ENCODE measurements at regions not wholly inside any gene's neighbourhood (a gene's known extent, or its start where the extent isn't known, plus 50 kb on each side); places are given as distances from the start of the nearest gene placed in this dataset.

DNA sequence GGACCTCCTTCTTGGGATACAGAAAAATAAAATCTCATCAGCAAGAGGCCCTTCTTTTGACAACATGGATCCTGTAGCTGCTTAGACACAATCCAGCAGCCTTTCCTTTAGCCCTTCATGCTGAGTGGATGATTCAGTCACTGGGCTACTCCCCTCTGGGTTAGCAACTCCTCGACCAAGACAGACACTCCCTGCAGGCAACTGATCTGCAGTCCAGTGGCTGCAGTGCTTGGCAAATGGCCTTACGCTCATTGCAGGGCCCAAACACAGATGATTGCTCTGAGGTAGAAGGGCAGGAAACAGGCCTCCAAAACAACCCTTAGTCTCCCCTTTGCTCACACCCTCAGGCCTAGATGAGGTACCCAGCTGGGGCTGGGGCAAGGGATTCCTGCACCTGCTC, 73.2 kb upstream of the OPCML start:
- H3K4me3 Mint-ChIP-seq: no peak overlapping the region
- TF ChIP-seq, protein P1, sequence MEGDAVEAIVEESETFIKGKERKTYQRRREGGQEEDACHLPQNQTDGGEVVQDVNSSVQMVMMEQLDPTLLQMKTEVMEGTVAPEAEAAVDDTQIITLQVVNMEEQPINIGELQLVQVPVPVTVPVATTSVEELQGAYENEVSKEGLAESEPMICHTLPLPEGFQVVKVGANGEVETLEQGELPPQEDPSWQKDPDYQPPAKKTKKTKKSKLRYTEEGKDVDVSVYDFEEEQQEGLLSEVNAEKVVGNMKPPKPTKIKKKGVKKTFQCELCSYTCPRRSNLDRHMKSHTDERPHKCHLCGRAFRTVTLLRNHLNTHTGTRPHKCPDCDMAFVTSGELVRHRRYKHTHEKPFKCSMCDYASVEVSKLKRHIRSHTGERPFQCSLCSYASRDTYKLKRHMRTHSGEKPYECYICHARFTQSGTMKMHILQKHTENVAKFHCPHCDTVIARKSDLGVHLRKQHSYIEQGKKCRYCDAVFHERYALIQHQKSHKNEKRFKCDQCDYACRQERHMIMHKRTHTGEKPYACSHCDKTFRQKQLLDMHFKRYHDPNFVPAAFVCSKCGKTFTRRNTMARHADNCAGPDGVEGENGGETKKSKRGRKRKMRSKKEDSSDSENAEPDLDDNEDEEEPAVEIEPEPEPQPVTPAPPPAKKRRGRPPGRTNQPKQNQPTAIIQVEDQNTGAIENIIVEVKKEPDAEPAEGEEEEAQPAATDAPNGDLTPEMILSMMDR (conservative IDR thresholded peaks at IDR 0.05): no peak
- peaks cover 19% of the 10 kb centered on the region for H3K27me3 Mint-ChIP-seq

DNA sequence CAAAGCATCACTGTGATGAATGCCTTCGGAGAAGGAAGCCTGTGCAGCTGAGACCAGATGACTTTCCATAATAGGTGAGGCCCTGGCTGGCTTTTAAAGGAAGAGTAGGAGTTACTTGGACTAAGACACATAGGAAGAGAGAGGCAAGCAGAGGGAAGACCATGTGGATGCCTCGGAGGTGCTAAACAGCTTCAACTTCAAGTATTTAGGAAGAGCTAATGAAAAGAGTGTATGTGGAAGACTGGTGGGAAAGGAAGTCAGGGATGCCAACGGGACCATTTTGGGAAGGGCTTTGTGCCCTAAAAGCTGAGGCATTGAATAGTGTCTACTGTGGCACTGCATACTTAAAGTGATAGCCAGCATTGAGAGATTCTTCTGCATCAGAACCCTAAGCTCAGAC, 69.3 kb upstream of the OPCML start:
- no peak overlapping the region for H3K4me3 Mint-ChIP-seq
- no peaks in the 10 kb centered on the region for H3K36me3 Mint-ChIP-seq
- peaks cover 22% of the 10 kb centered on the region for H3K27me3 Mint-ChIP-seq
- H3K27ac Mint-ChIP-seq: no peak overlapping the region
- no peaks in the 10 kb centered on the region for H3K9me3 Mint-ChIP-seq
- DNase-seq (ENCODE audit: extremely low spot score, unreplicated experiment): no peak
- TF ChIP-seq, protein P1 (conservative IDR thresholded peaks at IDR 0.05): no peak
- no peaks in the 10 kb centered on the region for H3K4me1 Mint-ChIP-seq (ENCODE audit: unreplicated experiment)

More for the DNA sequence above, 73.2 kb upstream of the OPCML start:
- H3K9me3 Mint-ChIP-seq: peaks cover 4% of the 10 kb centered on the region
- DNase-seq (ENCODE audit: extremely low spot score, unreplicated experiment): no peak
- H3K36me3 Mint-ChIP-seq: no peaks in the 10 kb centered on the region
- no peaks in the 10 kb centered on the region for H3K4me1 Mint-ChIP-seq (ENCODE audit: unreplicated experiment)
- no peak overlapping the region for H3K27ac Mint-ChIP-seq

DNA sequence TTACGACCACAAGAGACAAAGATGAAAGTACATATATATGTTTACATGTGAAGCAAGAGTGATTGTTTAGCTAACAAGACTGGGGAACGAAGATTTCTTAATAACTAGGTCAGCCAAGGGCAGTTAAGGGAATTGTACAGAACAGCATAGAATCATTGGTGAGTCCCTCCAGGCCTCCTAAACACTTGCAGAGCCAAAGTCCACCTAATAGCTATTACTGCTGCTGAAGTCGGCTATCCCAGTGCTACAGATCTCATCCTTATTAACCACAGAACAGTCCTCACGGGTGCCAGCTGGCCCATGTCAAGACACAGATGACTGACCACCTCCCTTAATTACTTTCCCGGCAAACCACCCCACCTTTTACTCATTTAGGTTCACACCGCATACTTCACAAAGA, 68.5 kb upstream of the OPCML start:
- Mint-ChIP-seq H3K4me1 (ENCODE audit: unreplicated experiment) (no peaks in the 10 kb centered on the region), H3K9me3 (no peaks in the 10 kb centered on the region), H3K27me3 (peaks cover 21% of the 10 kb centered on the region), H3K27ac (no peak overlapping the region), H3K36me3 (no peaks in the 10 kb centered on the region), H3K4me3 (no peak overlapping the region)
- no peak for DNase-seq (ENCODE audit: extremely low spot score, unreplicated experiment)
- TF ChIP-seq, protein P1 (conservative IDR thresholded peaks at IDR 0.05): no peak

DNA sequence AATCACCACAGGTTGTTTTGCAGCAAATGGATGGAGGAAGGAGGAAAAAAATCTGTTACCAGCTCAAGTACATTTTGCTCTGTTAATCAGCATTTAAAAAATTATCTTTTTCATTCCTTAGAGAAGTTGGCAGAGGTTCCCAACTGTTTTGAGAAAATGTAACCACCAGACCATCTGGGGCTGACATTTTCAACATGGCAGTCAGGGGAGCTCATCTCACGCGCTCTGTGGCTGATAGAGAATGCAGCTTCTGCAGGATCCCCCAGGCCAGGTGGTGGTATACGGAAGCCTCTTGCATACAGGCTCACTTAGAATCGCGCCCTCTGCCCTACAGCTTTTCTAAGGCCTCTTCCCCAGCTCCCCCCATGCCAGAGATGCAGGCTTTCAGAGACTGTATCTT, 68.0 kb upstream of the OPCML start:
- H3K27me3 Mint-ChIP-seq: peaks cover 21% of the 10 kb centered on the region
- H3K4me1 Mint-ChIP-seq (ENCODE audit: unreplicated experiment): no peaks in the 10 kb centered on the region
- H3K9me3 Mint-ChIP-seq: no peaks in the 10 kb centered on the region
- DNase-seq (ENCODE audit: extremely low spot score, unreplicated experiment): no peak
- no peak overlapping the region for H3K4me3 Mint-ChIP-seq
- no peak overlapping the region for H3K27ac Mint-ChIP-seq
- TF ChIP-seq, protein P1 (conservative IDR thresholded peaks at IDR 0.05): no peak
- no peaks in the 10 kb centered on the region for H3K36me3 Mint-ChIP-seq

DNA sequence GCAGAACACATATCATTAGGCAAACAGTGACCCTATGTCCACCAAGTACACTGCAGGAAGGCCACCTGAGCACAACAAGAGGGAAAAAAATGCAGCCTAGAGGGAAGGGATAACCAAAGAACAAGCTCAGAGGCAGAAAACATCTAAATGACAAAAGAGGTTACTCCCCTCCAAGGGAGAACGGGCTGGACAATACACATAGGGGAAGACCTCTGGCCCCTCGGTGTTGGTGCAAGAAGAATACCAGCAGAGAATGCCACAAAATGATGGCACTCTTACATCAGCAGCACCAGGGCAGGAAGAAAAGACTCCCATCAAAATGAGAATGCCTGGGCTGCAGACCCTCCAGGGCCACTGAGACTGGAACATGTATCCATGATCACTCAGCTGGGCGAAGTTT, 66.6 kb upstream of the OPCML start:
- H3K4me1 Mint-ChIP-seq (ENCODE audit: unreplicated experiment): no peaks in the 10 kb centered on the region
- no peaks in the 10 kb centered on the region for H3K36me3 Mint-ChIP-seq
- no peaks in the 10 kb centered on the region for H3K9me3 Mint-ChIP-seq
- DNase-seq (ENCODE audit: extremely low spot score, unreplicated experiment): no peak
- peaks cover 26% of the 10 kb centered on the region for H3K27me3 Mint-ChIP-seq
- no peak overlapping the region for H3K27ac Mint-ChIP-seq
- no peak overlapping the region for H3K4me3 Mint-ChIP-seq
- TF ChIP-seq, protein P1 (conservative IDR thresholded peaks at IDR 0.05): no peak

DNA sequence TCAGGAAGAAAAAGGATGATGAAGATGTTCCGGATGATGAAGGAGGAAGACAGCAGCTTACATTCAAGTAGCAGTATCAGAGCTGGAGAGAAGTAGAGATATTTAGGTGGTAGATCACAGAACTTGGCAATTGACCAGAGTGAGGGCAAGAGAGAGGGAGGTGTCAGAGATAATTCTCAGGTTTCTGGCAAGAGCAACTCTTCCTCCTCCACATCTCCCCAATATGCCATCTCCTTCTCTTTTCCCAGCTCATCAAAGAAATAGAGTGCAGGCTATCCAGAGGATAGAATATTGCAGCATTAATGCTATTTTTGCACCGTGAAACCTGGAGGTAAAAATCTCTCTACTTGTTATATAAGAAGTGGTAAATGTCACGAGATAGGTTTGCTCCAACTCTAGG, 64.9 kb upstream of the OPCML start:
- no peaks in the 10 kb centered on the region for H3K9me3 Mint-ChIP-seq
- TF ChIP-seq, protein P1 (conservative IDR thresholded peaks at IDR 0.05): no peak
- H3K27me3 Mint-ChIP-seq: peaks cover 29% of the 10 kb centered on the region

More for the DNA sequence above, 64.9 kb upstream of the OPCML start:
- H3K27ac Mint-ChIP-seq: no peak overlapping the region
- DNase-seq (ENCODE audit: extremely low spot score, unreplicated experiment): no peak
- H3K4me1 Mint-ChIP-seq (ENCODE audit: unreplicated experiment): no peaks in the 10 kb centered on the region
- H3K36me3 Mint-ChIP-seq: no peaks in the 10 kb centered on the region
- no peak overlapping the region for H3K4me3 Mint-ChIP-seq
